PC-9 (cell line): ENCODE measurements at regions not wholly inside any gene's neighbourhood (a gene's known extent, or its start where the extent isn't known, plus 50 kb on each side); places are given as distances from the start of the nearest gene placed in this dataset.

Experiments
- BruUV-seq: library from RNA; stranded (reverse); fragments of 400-500 nt; replicated peaks from 2 replicates; lab custom pipeline; 2021; lab: Mats Ljungman, UMichigan
- CTCF ChIA-PET: fragments of 300-600 bp; sonication (Branson Sonifier 250); formaldehyde crosslinking; loops from one replicate; lab custom pipeline; 2022; ENCODE audit warnings: antibody characterized with exemption; lab: Charles Lee
- POLR2A ChIA-PET: fragments of 300-600 bp; sonication (Branson Sonifier 250); formaldehyde crosslinking; loops from one replicate; lab custom pipeline; 2022; ENCODE audit warnings: antibody characterized with exemption; ENCODE audit not compliant: unreplicated experiment; lab: Charles Lee
- DNase-seq, 2 experiments: peaks; one replicate each; pipeline versions ENCODE4 v3.0.0 to v3.0.0-alpha.2; 2015 to 2022; ENCODE audit warnings: mixed read lengths in 1 of 2
- H2AFZ ChIP-seq: fragments of 200-600 bp; sonication (generic); 2 replicates; pipeline ENCODE4 v1.8.1; 2017; ENCODE audit warnings: antibody characterized with exemption
- H3F3A ChIP-seq: fragments of 200-600 bp; sonication (generic); 2 replicates; pipeline ENCODE4 v1.8.1; 2017; ENCODE audit warnings: antibody characterized with exemption, mild to moderate bottlenecking, low read depth; ENCODE audit not compliant: insufficient read depth
- H3K27ac ChIP-seq: fragments of 200-600 bp; sonication (generic); 2 replicates; pipeline ENCODE4 v1.6.1; 2016; ENCODE audit warnings: mixed run types
- H3K27me3 ChIP-seq: fragments of 200-600 bp; sonication (generic); 2 replicates; pipeline ENCODE4 v1.6.1; 2016; ENCODE audit warnings: low read depth, mixed run types; ENCODE audit not compliant: insufficient read depth
- H3K36me3 ChIP-seq: fragments of 200-600 bp; sonication (generic); 2 replicates; pipeline ENCODE4 v1.6.1; 2016; ENCODE audit warnings: low read depth, mixed run types
- H3K4me1 ChIP-seq: fragments of 200-600 bp; sonication (generic); replicated peaks from 2 replicates; pipeline ENCODE4 v1.6.1; 2016; ENCODE audit warnings: mixed run types; ENCODE audit not compliant: insufficient read depth
- H3K4me2 ChIP-seq: fragments of 200-600 bp; sonication (generic); 2 replicates; pipeline ENCODE4 v1.6.1; 2017; ENCODE audit warnings: mixed run types
- H3K4me3 ChIP-seq: fragments of 200-600 bp; sonication (generic); 2 replicates; pipeline ENCODE4 v1.6.1; 2016; ENCODE audit warnings: mixed run types
- H3K79me2 ChIP-seq: fragments of 200-600 bp; sonication (generic); 2 replicates; pipeline ENCODE4 v1.6.1; 2017; ENCODE audit warnings: low read depth, mixed run types
- H3K9me2 ChIP-seq: fragments of 200-600 bp; sonication (generic); 2 replicates; pipeline ENCODE4 v1.8.1; 2017; ENCODE audit warnings: mild to moderate bottlenecking; ENCODE audit not compliant: insufficient read depth
- H3K9me3 ChIP-seq: fragments of 200-600 bp; sonication (generic); 2 replicates; pipeline ENCODE4 v1.8.1; 2016; ENCODE audit warnings: low read depth; ENCODE audit not compliant: insufficient read depth
- H4K20me1 ChIP-seq: fragments of 200-600 bp; sonication (generic); 2 replicates; pipeline ENCODE4 v1.8.1; 2017; ENCODE audit not compliant: insufficient read depth
- EZH2 ChIP-seq: fragments of 200-600 bp; sonication (generic); IDR thresholded peaks from 2 replicates; pipeline ENCODE4 v1.8.0; 2017; ENCODE audit warnings: antibody characterized with exemption, low read depth
- intact Hi-C: fragments of 100-400 bp; cut with micrococcal nuclease; formaldehyde crosslinking; loops from one replicate; pipeline ENCODE4 v1.10.0; 2022; ENCODE audit not compliant: unreplicated experiment
- TF ChIP-seq, protein P1 (sequence below): fragments of 200-600 bp; sonication (generic); conservative IDR thresholded peaks from 2 replicates; pipeline ENCODE4 v1.6.1; 2017; ENCODE audit warnings: mixed run types, antibody characterized with exemption, mild to moderate bottlenecking, moderate library complexity

DNA sequence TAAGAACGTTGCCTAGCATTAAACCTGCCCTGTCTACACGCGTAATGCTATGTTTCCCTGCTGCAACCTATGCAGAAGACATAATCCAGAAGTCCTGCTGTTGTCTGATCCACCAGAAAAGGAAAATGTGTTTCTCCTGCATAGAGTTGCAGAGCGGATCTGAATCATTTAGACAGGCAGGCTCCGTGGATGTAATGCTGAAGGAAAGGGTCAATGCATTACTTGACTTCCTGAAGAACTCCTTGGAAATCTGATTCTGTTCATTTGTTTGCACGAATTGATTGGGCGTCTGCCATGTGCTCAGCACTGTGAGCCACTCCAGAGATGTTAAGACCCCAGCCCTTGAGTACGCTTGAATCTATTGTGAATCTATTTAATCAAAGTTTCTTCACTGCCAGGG is 83.4 kb downstream of the FOXL1 start:
- H3K9me2 ChIP-seq: no peaks in the 10 kb centered on the region
- H3F3A ChIP-seq: no peaks in the 10 kb centered on the region
- BruUV-seq: no TSS peak
- no peak overlapping the region for H3K27ac ChIP-seq
- no peak for TF ChIP-seq EZH2
- TF ChIP-seq, protein P1, sequence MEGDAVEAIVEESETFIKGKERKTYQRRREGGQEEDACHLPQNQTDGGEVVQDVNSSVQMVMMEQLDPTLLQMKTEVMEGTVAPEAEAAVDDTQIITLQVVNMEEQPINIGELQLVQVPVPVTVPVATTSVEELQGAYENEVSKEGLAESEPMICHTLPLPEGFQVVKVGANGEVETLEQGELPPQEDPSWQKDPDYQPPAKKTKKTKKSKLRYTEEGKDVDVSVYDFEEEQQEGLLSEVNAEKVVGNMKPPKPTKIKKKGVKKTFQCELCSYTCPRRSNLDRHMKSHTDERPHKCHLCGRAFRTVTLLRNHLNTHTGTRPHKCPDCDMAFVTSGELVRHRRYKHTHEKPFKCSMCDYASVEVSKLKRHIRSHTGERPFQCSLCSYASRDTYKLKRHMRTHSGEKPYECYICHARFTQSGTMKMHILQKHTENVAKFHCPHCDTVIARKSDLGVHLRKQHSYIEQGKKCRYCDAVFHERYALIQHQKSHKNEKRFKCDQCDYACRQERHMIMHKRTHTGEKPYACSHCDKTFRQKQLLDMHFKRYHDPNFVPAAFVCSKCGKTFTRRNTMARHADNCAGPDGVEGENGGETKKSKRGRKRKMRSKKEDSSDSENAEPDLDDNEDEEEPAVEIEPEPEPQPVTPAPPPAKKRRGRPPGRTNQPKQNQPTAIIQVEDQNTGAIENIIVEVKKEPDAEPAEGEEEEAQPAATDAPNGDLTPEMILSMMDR: no peak
- CTCF ChIA-PET: no interaction called here
- no peaks in the 10 kb centered on the region for H3K79me2 ChIP-seq
- no peak overlapping the region for H3K4me2 ChIP-seq
- POLR2A ChIA-PET: no interaction called here
- H3K4me3 ChIP-seq: no peak overlapping the region
- peaks cover 13% of the 10 kb centered on the region; the same call in 1 of the 2 replicates for H3K4me1 ChIP-seq
- H3K36me3 ChIP-seq: no peaks in the 10 kb centered on the region
- no peak overlapping the region for H2AFZ ChIP-seq
- no peak for DNase-seq
- peaks cover 44% of the 10 kb centered on the region for H3K27me3 ChIP-seq
- intact Hi-C loops: no loop called here
- no peaks in the 10 kb centered on the region for H4K20me1 ChIP-seq
- 0 out of 2 replicates have a peak, but pooled peaks cover 7% of the 10 kb centered on the region for H3K9me3 ChIP-seq

DNA sequence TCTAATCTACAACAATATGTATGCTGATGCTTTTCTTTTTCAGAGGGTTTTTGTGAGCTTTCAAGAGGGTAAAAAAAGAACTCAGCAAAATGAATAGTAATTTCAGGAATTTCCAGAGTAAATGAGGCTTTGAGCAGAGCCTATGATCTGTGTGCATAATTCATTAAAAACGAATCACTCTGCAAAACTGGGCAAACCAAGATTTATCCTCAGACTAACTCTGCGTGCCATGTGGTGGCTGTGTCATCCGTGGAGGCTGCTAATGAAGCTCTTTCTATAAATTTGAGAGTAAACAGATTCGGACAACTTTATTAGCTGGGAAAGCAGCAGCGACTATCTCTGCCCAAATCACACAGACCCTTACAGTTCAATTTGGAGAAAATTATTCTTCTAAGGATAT is 83.8 kb downstream of the FOXL1 start:
- Histone ChIP-seq H2AFZ (no peak overlapping the region), H4K20me1 (no peaks in the 10 kb centered on the region), H3K4me2 (no peak overlapping the region), H3K4me1 (peaks cover 13% of the 10 kb centered on the region; the same call in 1 of the 2 replicates), H3K27ac (no peak overlapping the region), H3K9me2 (no peaks in the 10 kb centered on the region), H3K4me3 (no peak overlapping the region), H3F3A (no peaks in the 10 kb centered on the region), H3K79me2 (no peaks in the 10 kb centered on the region), H3K27me3 (peaks cover 46% of the 10 kb centered on the region), H3K9me3 (0 out of 2 replicates have a peak, but pooled peaks cover 7% of the 10 kb centered on the region), H3K36me3 (no peaks in the 10 kb centered on the region)
- CTCF ChIA-PET: no interaction called here
- TF ChIP-seq, protein P1: no peak
- TF ChIP-seq EZH2: no peak
- no peak for DNase-seq
- BruUV-seq: no TSS peak
- POLR2A ChIA-PET: no interaction called here
- intact Hi-C loops: no loop called here

DNA sequence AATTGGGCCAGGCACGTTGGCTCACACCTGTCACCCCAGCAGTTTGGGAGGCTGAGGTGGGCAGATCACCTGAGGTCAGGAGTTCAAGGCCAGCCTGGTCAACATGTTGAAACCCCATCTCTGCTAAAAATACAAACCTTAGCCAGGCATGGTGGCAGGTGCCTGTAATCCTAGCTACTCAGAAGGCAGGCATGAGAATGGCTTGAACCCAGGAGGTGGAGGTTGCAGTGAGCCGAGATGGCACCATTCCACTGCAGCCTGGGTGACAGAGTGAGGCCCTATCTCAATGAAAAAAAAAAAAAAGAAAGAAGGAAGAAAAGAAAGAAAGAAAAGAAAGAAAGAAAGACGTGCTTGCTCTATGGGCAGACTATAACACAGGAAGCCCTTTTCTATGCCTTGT is 84.4 kb downstream of the FOXL1 start:
- POLR2A ChIA-PET: no interaction called here
- intact Hi-C loops: no loop called here

More for the DNA sequence above, 84.4 kb downstream of the FOXL1 start:
- Histone ChIP-seq H3K27me3 (peaks cover 49% of the 10 kb centered on the region), H3K4me2 (no peak overlapping the region), H4K20me1 (no peaks in the 10 kb centered on the region), H3K79me2 (no peaks in the 10 kb centered on the region), H3K4me1 (peaks cover 13% of the 10 kb centered on the region; the same call in 1 of the 2 replicates), H3K9me2 (no peaks in the 10 kb centered on the region), H2AFZ (no peak overlapping the region), H3K4me3 (no peak overlapping the region), H3K9me3 (0 out of 2 replicates have a peak, but pooled peaks cover 7% of the 10 kb centered on the region), H3K27ac (no peak overlapping the region), H3K36me3 (no peaks in the 10 kb centered on the region), H3F3A (no peaks in the 10 kb centered on the region)
- CTCF ChIA-PET: no interaction called here
- TF ChIP-seq EZH2: no peak
- TF ChIP-seq, protein P1: no peak
- no peak for DNase-seq
- BruUV-seq: no TSS peak
